HL-60 (cell line): ENCODE measurements at regions not wholly inside any gene's neighbourhood (a gene's known extent, or its start where the extent isn't known, plus 50 kb on each side); places are given as distances from the start of the nearest gene placed in this dataset.

Source experiments
- CTCF ChIP-seq: IDR thresholded peaks from one replicate; pipeline ENCODE4 v1.5.1; 2011; ENCODE audit warnings: low read length, control low read depth, inconsistent platforms; ENCODE audit not compliant: insufficient read depth
- GABPA ChIP-seq: IDR thresholded peaks from 2 replicates; pipeline ENCODE4 v1.6.1; 2012; ENCODE audit warnings: low read depth
- POLR2AphosphoS5 ChIP-seq: IDR thresholded peaks from 2 replicates; pipeline ENCODE4 v1.6.1; 2012; ENCODE audit warnings: low read depth
- TF ChIP-seq, protein P1 (sequence below): IDR thresholded peaks from 2 replicates; pipeline ENCODE4 v1.6.1; 2012; ENCODE audit warnings: low read depth; ENCODE audit not compliant: insufficient replicate concordance

DNA sequence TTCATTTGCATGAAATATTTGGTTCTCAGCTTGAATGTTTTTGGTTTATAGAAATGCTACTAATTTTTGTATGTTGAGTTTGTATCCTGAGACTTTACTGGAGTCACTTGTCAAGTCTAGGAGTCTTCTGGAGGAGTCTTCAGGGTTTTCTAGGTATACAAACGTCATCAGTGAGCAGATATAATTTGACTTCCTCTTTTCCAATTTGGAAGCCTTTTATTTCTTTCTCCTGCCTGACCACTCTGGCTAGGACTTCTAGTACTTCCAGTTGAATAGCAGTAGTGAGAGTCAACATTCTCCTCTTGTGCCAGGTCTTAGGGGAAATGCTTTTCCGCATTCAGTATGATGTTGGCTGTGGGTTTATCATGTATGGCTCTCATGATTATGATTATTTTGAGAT is 55.4 kb upstream of the THUMPD2 start:
- TF ChIP-seq CTCF (no peak), POLR2AphosphoS5 (no peak), GABPA (no peak)
- TF ChIP-seq, protein P1, sequence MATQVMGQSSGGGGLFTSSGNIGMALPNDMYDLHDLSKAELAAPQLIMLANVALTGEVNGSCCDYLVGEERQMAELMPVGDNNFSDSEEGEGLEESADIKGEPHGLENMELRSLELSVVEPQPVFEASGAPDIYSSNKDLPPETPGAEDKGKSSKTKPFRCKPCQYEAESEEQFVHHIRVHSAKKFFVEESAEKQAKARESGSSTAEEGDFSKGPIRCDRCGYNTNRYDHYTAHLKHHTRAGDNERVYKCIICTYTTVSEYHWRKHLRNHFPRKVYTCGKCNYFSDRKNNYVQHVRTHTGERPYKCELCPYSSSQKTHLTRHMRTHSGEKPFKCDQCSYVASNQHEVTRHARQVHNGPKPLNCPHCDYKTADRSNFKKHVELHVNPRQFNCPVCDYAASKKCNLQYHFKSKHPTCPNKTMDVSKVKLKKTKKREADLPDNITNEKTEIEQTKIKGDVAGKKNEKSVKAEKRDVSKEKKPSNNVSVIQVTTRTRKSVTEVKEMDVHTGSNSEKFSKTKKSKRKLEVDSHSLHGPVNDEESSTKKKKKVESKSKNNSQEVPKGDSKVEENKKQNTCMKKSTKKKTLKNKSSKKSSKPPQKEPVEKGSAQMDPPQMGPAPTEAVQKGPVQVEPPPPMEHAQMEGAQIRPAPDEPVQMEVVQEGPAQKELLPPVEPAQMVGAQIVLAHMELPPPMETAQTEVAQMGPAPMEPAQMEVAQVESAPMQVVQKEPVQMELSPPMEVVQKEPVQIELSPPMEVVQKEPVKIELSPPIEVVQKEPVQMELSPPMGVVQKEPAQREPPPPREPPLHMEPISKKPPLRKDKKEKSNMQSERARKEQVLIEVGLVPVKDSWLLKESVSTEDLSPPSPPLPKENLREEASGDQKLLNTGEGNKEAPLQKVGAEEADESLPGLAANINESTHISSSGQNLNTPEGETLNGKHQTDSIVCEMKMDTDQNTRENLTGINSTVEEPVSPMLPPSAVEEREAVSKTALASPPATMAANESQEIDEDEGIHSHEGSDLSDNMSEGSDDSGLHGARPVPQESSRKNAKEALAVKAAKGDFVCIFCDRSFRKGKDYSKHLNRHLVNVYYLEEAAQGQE, result no peak
